ENCODE measurements at regions not wholly inside any gene's neighbourhood (a gene's known extent, or its start where the extent isn't known, plus 50 kb on each side); places are given as distances from the start of the nearest gene placed in this dataset.

DNA sequence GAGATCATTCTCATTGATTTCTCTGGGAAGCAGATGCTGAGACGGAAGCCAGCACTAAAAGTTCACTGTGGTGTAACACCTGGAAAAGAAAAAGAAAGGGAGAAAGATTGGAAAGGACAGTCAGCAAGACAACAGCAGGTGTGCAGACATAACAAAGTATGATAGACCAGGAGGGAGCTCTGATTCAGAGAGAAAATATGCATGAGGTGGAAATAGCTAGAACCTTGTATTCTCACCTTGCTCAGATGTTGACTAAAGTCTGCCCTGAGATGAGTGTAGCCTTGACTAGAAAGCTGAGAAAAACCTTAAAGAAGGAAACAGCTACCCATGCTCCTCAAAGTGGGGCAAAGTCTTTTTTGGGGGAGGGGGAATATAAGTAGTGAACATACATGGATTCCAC, 1711.8 kb downstream of the EFNB2 start:
- TF ChIP-seq, protein P1, sequence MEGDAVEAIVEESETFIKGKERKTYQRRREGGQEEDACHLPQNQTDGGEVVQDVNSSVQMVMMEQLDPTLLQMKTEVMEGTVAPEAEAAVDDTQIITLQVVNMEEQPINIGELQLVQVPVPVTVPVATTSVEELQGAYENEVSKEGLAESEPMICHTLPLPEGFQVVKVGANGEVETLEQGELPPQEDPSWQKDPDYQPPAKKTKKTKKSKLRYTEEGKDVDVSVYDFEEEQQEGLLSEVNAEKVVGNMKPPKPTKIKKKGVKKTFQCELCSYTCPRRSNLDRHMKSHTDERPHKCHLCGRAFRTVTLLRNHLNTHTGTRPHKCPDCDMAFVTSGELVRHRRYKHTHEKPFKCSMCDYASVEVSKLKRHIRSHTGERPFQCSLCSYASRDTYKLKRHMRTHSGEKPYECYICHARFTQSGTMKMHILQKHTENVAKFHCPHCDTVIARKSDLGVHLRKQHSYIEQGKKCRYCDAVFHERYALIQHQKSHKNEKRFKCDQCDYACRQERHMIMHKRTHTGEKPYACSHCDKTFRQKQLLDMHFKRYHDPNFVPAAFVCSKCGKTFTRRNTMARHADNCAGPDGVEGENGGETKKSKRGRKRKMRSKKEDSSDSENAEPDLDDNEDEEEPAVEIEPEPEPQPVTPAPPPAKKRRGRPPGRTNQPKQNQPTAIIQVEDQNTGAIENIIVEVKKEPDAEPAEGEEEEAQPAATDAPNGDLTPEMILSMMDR (IDR thresholded peaks at IDR 0.05): no peak
- no peak for TF ChIP-seq POLR2A (IDR thresholded peaks at IDR 0.05)
